Forelimb muscle (tissue), 1 donor: ENCODE measurements at regions not wholly inside any gene's neighbourhood (a gene's known extent, or its start where the extent isn't known, plus 50 kb on each side); places are given as distances from the start of the nearest gene placed in this dataset.

Source experiments
- DNase-seq: peaks from one replicate; pipeline ENCODE4 v3.0.0-alpha.2; 2013; ENCODE audit warnings: low read depth

- DNase-seq = no peak
Observed at GRCh38 chr3:3745693-3746092, 53.5 kb upstream of the LRRN1 start.

- DNase-seq = no peak
Observed at GRCh38 chr3:3744826-3745225, 54.4 kb upstream of the LRRN1 start.

GRCh38 chr3:3743754-3744153, 55.5 kb upstream of the LRRN1 start:
- no peak for DNase-seq

- no peak for DNase-seq
Observed at GRCh38 chr3:3740061-3740460, 59.2 kb upstream of the LRRN1 start.

- no peak for DNase-seq
Observed at GRCh38 chr3:3739330-3740060, 59.7 kb upstream of the LRRN1 start.

GRCh38 chr3:3737531-3737930, 61.7 kb upstream of the LRRN1 start:
- DNase-seq = no peak

- DNase-seq = no peak
Observed at GRCh38 chr3:3735919-3736318, 63.3 kb upstream of the LRRN1 start.

GRCh38 chr3:3734881-3735280, 64.3 kb upstream of the LRRN1 start:
- DNase-seq = no peak

GRCh38 chr3:3729261-3729660, 70.0 kb upstream of the LRRN1 start:
- no peak for DNase-seq

GRCh38 chr3:3726549-3726948, 72.7 kb upstream of the LRRN1 start:
- no peak for DNase-seq

GRCh38 chr3:3714572-3714971, 84.7 kb upstream of the LRRN1 start:
- DNase-seq = no peak

GRCh38 chr3:3712971-3713370, 86.3 kb upstream of the LRRN1 start:
- DNase-seq = no peak

GRCh38 chr3:3708769-3709115, 90.5 kb upstream of the LRRN1 start:
- DNase-seq = no peak

- no peak for DNase-seq
Observed at GRCh38 chr3:3707858-3708768, 91.1 kb upstream of the LRRN1 start.

- DNase-seq = peak; percentile 80
Observed at GRCh38 chr3:3705090-3705775, 94.0 kb upstream of the LRRN1 start.

- no peak for DNase-seq
Observed at GRCh38 chr3:3701949-3702348, 97.3 kb upstream of the LRRN1 start.

GRCh38 chr3:3699816-3700633, 99.2 kb upstream of the LRRN1 start:
- no peak for DNase-seq

- DNase-seq = no peak
Observed at GRCh38 chr3:3699407-3699806, 99.8 kb upstream of the LRRN1 start.

GRCh38 chr3:3696345-3696744, 102.9 kb upstream of the LRRN1 start:
- DNase-seq = no peak

GRCh38 chr3:3693593-3693992, 105.6 kb upstream of the LRRN1 start:
- no peak for DNase-seq

- DNase-seq = no peak
Observed at GRCh38 chr3:3689601-3690375, 109.4 kb upstream of the LRRN1 start.
